ENCODE measurements at regions not wholly inside any gene's neighbourhood (a gene's known extent, or its start where the extent isn't known, plus 50 kb on each side); places are given as distances from the start of the nearest gene placed in this dataset.
"Not testable (repeated sequence)": the region's sequence is repeated elsewhere in the genome, so short reads cannot be mapped to it uniquely, and the experiment has no call there.

DNA sequence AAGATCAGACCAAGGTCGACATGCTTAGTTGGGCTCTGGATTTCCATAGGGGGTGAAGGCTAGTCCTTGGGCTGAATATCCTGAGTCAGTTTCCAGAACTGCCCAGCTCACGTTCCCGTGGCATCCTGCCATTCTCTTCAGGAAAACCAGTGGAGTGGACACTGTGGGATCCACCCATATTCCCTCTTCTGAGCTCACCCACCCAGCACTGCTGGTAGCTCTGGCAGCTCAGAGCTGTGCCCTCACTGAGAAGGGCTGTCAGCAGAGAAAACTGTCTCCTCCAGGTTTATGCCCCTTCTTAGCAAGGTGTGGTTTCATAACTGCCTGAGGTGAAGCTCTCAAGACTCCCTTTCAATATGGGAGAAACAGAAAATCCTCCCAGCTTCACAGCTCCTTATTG is 111.7 kb downstream of the GGTLC2 start:
- no peak overlapping the region for H3K4me3 Mint-ChIP-seq
- Histone ChIP-seq H3K79me1 (ENCODE audit: insufficient read depth, low read depth, low read length, poor library complexity, severe bottlenecking) (no peaks in the 10 kb centered on the region), H3K79me2 (ENCODE audit: insufficient read depth, low read length) (no peaks in the 10 kb centered on the region), H3K9me3 (ENCODE audit: control insufficient read depth, low read depth, low read length) (no peaks in the 10 kb centered on the region), H3K27ac (ENCODE audit: insufficient read length, low read depth, low read length) (no peak overlapping the region), H2AK5ac (ENCODE audit: insufficient read length, low read length) (no peak overlapping the region), H3K14ac (ENCODE audit: insufficient read depth, low read length) (no peak overlapping the region), H3K9ac (ENCODE audit: extremely low read depth, insufficient read length, low read length) (no peak overlapping the region), H2BK5ac (ENCODE audit: insufficient read length, low read length) (no peak overlapping the region), H3K4me2 (ENCODE audit: insufficient read depth, insufficient read length, low read length) (no peak overlapping the region), H3K56ac (ENCODE audit: insufficient read length, low read depth, low read length) (no peak overlapping the region), H4K91ac (ENCODE audit: insufficient read length, low read depth, low read length) (no peak overlapping the region), H4K8ac (replicated peaks; ENCODE audit: insufficient read length, low read depth, low read length) (no peak overlapping the region), H3K27me3 (ENCODE audit: insufficient read depth, low read length) (peaks cover 11% of the 10 kb centered on the region), H3T11ph (ENCODE audit: low read length) (no peak overlapping the region), H4K5ac (ENCODE audit: insufficient read length, low read depth, low read length) (no peak overlapping the region), H2BK15ac (ENCODE audit: low read depth, low read length) (no peak overlapping the region), H3K23me2 (ENCODE audit: insufficient read length, low read depth, low read length, poor library complexity, severe bottlenecking) (no peaks in the 10 kb centered on the region), H2BK12ac (ENCODE audit: insufficient read length, low read depth, low read length) (no peak overlapping the region), H3K4ac (ENCODE audit: low read depth, low read length) (no peak overlapping the region), H3K4me1 (ENCODE audit: insufficient read depth, low read length) (no peaks in the 10 kb centered on the region), H2BK20ac (ENCODE audit: low read depth, low read length, poor library complexity, severe bottlenecking) (no peak overlapping the region), H3K18ac (ENCODE audit: insufficient read length, low read depth, low read length) (no peak overlapping the region), H2AFZ (ENCODE audit: low read length) (no peak overlapping the region), H2BK120ac (ENCODE audit: low read depth, low read length, poor library complexity, severe bottlenecking) (no peak overlapping the region), H3K23ac (ENCODE audit: insufficient read length, low read depth, low read length) (no peak overlapping the region), H4K20me1 (ENCODE audit: control insufficient read depth, insufficient read depth, insufficient read length) (no peaks in the 10 kb centered on the region)
- H3K9me3 Mint-ChIP-seq: no peaks in the 10 kb centered on the region
- WGBS (ENCODE audit: extremely low coverage, insufficient read length, low lambda C conversion rate): no CpG with 5 or more reads among the region's 3 CpGs
- no peak for DNase-seq
- TF ChIP-seq, protein P1, sequence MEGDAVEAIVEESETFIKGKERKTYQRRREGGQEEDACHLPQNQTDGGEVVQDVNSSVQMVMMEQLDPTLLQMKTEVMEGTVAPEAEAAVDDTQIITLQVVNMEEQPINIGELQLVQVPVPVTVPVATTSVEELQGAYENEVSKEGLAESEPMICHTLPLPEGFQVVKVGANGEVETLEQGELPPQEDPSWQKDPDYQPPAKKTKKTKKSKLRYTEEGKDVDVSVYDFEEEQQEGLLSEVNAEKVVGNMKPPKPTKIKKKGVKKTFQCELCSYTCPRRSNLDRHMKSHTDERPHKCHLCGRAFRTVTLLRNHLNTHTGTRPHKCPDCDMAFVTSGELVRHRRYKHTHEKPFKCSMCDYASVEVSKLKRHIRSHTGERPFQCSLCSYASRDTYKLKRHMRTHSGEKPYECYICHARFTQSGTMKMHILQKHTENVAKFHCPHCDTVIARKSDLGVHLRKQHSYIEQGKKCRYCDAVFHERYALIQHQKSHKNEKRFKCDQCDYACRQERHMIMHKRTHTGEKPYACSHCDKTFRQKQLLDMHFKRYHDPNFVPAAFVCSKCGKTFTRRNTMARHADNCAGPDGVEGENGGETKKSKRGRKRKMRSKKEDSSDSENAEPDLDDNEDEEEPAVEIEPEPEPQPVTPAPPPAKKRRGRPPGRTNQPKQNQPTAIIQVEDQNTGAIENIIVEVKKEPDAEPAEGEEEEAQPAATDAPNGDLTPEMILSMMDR (conservative IDR thresholded peaks at IDR 0.05): no peak
- peak overlapping the region in 1 of 3 experiments; percentile 95; a peak in 1 of 7 replicates for H3K27ac Mint-ChIP-seq
- peaks cover 99% of the 10 kb centered on the region for H3K27me3 Mint-ChIP-seq (ENCODE audit: low read depth)
- H3K36me3 Mint-ChIP-seq (ENCODE audit: insufficient read depth in 1 of 3, low read depth in 3 of 3): no peaks in the 10 kb centered on the region
- no peaks in the 10 kb centered on the region for H3K4me1 Mint-ChIP-seq

DNA sequence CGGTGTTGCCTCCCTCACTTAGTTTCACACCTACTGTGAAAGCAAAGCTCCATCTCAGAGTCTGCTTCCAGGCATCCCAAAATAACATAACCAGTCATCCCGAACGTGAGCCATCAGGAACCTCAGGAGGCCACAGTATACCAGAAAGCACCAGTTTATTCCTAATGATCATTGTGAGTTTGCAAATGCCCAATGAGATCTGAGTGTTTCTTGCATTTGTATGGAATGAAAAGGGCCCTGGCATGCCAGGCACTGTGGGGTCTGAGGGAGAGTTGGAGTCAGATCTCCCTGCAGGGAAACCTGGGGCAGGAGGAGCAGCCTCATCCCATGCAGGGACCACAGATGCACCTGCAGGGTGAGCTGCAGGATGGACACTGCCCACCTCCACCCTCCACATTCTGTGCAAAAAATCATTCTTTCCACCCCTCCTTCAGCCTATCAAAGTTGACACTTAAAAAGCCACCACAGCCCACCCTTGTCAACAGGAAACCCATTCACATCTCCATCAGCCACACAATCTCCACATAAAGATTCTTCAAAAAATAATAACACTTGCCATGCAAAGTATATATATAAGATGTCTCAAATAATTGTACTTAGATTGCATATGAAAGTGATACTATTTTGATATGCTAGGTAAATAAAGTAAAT is 112.3 kb downstream of the GGTLC2 start:
- not testable (repeated sequence) for H4K20me1 ChIP-seq (ENCODE audit: control insufficient read depth, insufficient read depth, insufficient read length); H3K4me3 Mint-ChIP-seq; H2BK12ac ChIP-seq (ENCODE audit: insufficient read length, low read depth, low read length); H3K9me3 ChIP-seq (ENCODE audit: control insufficient read depth, low read depth, low read length); H4K5ac ChIP-seq (ENCODE audit: insufficient read length, low read depth, low read length); H3K23ac ChIP-seq (ENCODE audit: insufficient read length, low read depth, low read length); H2AK5ac ChIP-seq (ENCODE audit: insufficient read length, low read length); H2BK15ac ChIP-seq (ENCODE audit: low read depth, low read length); H3K4me2 ChIP-seq (ENCODE audit: insufficient read depth, insufficient read length, low read length); H2BK120ac ChIP-seq (ENCODE audit: low read depth, low read length, poor library complexity, severe bottlenecking); H3T11ph ChIP-seq (ENCODE audit: low read length); H3K14ac ChIP-seq (ENCODE audit: insufficient read depth, low read length); H2BK20ac ChIP-seq (ENCODE audit: low read depth, low read length, poor library complexity, severe bottlenecking); H3K27ac ChIP-seq (ENCODE audit: insufficient read length, low read depth, low read length); H3K18ac ChIP-seq (ENCODE audit: insufficient read length, low read depth, low read length); H3K27ac Mint-ChIP-seq; H3K56ac ChIP-seq (ENCODE audit: insufficient read length, low read depth, low read length); H3K79me2 ChIP-seq (ENCODE audit: insufficient read depth, low read length); H3K9ac ChIP-seq (ENCODE audit: extremely low read depth, insufficient read length, low read length); H4K8ac ChIP-seq (replicated peaks; ENCODE audit: insufficient read length, low read depth, low read length); H3K27me3 ChIP-seq (ENCODE audit: insufficient read depth, low read length); H3K4ac ChIP-seq (ENCODE audit: low read depth, low read length); H2BK5ac ChIP-seq (ENCODE audit: insufficient read length, low read length); DNase-seq; H3K9me3 Mint-ChIP-seq; H3K23me2 ChIP-seq (ENCODE audit: insufficient read length, low read depth, low read length, poor library complexity, severe bottlenecking); H3K4me1 Mint-ChIP-seq; H2AFZ ChIP-seq (ENCODE audit: low read length); H3K79me1 ChIP-seq (ENCODE audit: insufficient read depth, low read depth, low read length, poor library complexity, severe bottlenecking); H4K91ac ChIP-seq (ENCODE audit: insufficient read length, low read depth, low read length); H3K36me3 Mint-ChIP-seq (ENCODE audit: insufficient read depth in 1 of 3, low read depth in 3 of 3); H3K4me1 ChIP-seq (ENCODE audit: insufficient read depth, low read length)
- no CpG with 5 or more reads among the region's 3 CpGs for WGBS (ENCODE audit: extremely low coverage, insufficient read length, low lambda C conversion rate)
- H3K27me3 Mint-ChIP-seq (ENCODE audit: low read depth): peaks cover 97% of the 10 kb centered on the region
